ENCODE measurements at regions not wholly inside any gene's neighbourhood (a gene's known extent, or its start where the extent isn't known, plus 50 kb on each side); places are given as distances from the start of the nearest gene placed in this dataset.
A peak's percentile ranks its signal among the peaks of the same experiment; 100 is the strongest.

GRCh38 chr3:70789878-70790277, 477.4 kb upstream of the MDFIC2 start:
- no peak for DNase-seq

- DNase-seq: no peak
Observed at GRCh38 chr3:70780790-70781189, 468.4 kb upstream of the MDFIC2 start.

GRCh38 chr3:70779296-70779695, 466.9 kb upstream of the MDFIC2 start:
- DNase-seq: no peak

- no peak for DNase-seq
Observed at GRCh38 chr3:70776081-70776480, 463.6 kb upstream of the MDFIC2 start.

- DNase-seq: no peak
Observed at GRCh38 chr3:70775257-70775656, 462.8 kb upstream of the MDFIC2 start.

- no peak for DNase-seq
Observed at GRCh38 chr3:70774641-70775040, 462.2 kb upstream of the MDFIC2 start.

- DNase-seq: no peak
Observed at GRCh38 chr3:70771426-70772147, 459.1 kb upstream of the MDFIC2 start.

GRCh38 chr3:70770650-70771049, 458.2 kb upstream of the MDFIC2 start:
- DNase-seq: no peak

GRCh38 chr3:70766301-70766700, 453.9 kb upstream of the MDFIC2 start:
- no peak for DNase-seq

- DNase-seq: no peak
Observed at GRCh38 chr3:70763894-70764293, 451.5 kb upstream of the MDFIC2 start.

GRCh38 chr3:70757658-70758057, 445.2 kb upstream of the MDFIC2 start:
- DNase-seq: no peak

GRCh38 chr3:70755526-70755925, 443.1 kb upstream of the MDFIC2 start:
- no peak for DNase-seq

GRCh38 chr3:70754314-70754713, 441.9 kb upstream of the MDFIC2 start:
- no peak for DNase-seq

GRCh38 chr3:70753572-70753971, 441.1 kb upstream of the MDFIC2 start:
- no peak for DNase-seq

- no peak for DNase-seq
Observed at GRCh38 chr3:70752051-70752450, 439.6 kb upstream of the MDFIC2 start.

GRCh38 chr3:70749122-70749521, 436.7 kb upstream of the MDFIC2 start:
- no peak for DNase-seq

- no peak for DNase-seq
Observed at GRCh38 chr3:70748593-70748992, 436.2 kb upstream of the MDFIC2 start.

- DNase-seq: no peak
Observed at GRCh38 chr3:70747847-70748246, 435.4 kb upstream of the MDFIC2 start.

- DNase-seq: no peak
Observed at GRCh38 chr3:70744536-70744935, 432.1 kb upstream of the MDFIC2 start.

- no peak for DNase-seq
Observed at GRCh38 chr3:70743754-70744153, 431.3 kb upstream of the MDFIC2 start.

- no peak for DNase-seq
Observed at GRCh38 chr3:70742081-70742480, 429.6 kb upstream of the MDFIC2 start.

- DNase-seq: no peak
Observed at GRCh38 chr3:70740872-70741271, 428.4 kb upstream of the MDFIC2 start.

- no peak for DNase-seq
Observed at GRCh38 chr3:70740071-70740470, 427.6 kb upstream of the MDFIC2 start.

- peak; percentile 66 for DNase-seq
Observed at GRCh38 chr3:70738291-70738681, 425.8 kb upstream of the MDFIC2 start.

GRCh38 chr3:70737666-70738290, 425.3 kb upstream of the MDFIC2 start:
- DNase-seq: peak; percentile 69
